HEK293 (cell line): ENCODE measurements at regions not wholly inside any gene's neighbourhood (a gene's known extent, or its start where the extent isn't known, plus 50 kb on each side); places are given as distances from the start of the nearest gene placed in this dataset.

Experiments
- CTCF ChIA-PET: fragments of 350-600 bp; formaldehyde crosslinking; extraction: SDS; loops from one replicate; lab custom pipeline; 2021; ENCODE audit warnings: antibody characterized with exemption; lab: Yijun Ruan, JAX
- POLR2A ChIA-PET: fragments of 300-600 bp; formaldehyde crosslinking; extraction: SDS; loops from one replicate; lab custom pipeline; 2020; ENCODE audit warnings: antibody characterized with exemption, inconsistent platforms; lab: Yijun Ruan, JAX
- H3K27ac ChIP-seq: fragments of 200-500 bp; sonication (Bioruptor generic); 2 replicates; pipeline ENCODE4 v1.5.1; 2014; ENCODE audit warnings: low read depth, low read length, control low read depth, inconsistent platforms; ENCODE audit errors: extremely low read depth
- H3K36me3 ChIP-seq, 2 experiments: fragments of 200-500 bp in 1 of 2; sonication (Bioruptor generic) in 1 of 2; 1 replicate in 1 of 2; 2 replicates in 1 of 2; pipeline ENCODE4 v1.5.1; 2014 to 2017; ENCODE audit warnings: inconsistent platforms in 2 of 2, low read length in 2 of 2; ENCODE audit not compliant: control insufficient read depth in 2 of 2, insufficient read depth in 1 of 2
- H3K4me1 ChIP-seq: fragments of 200-500 bp; sonication (Bioruptor generic); 2 replicates; pipeline ENCODE4 v1.5.1; 2014; ENCODE audit warnings: mild to moderate bottlenecking, low read length, inconsistent platforms; ENCODE audit not compliant: control insufficient read depth, insufficient read depth
- H3K4me3 ChIP-seq: 2 replicates; pipeline ENCODE4 v1.5.1; 2011; ENCODE audit warnings: low read depth, mild to moderate bottlenecking, control low read depth, low read length, moderate library complexity
- H3K9me3 ChIP-seq: fragments of 200-500 bp; sonication (Bioruptor generic); 2 replicates; pipeline ENCODE4 v1.5.1; 2014; ENCODE audit warnings: low read depth, low read length, inconsistent platforms; ENCODE audit not compliant: control insufficient read depth, insufficient read depth
- CTCF ChIP-seq: fragments of 450-650 bp; formaldehyde crosslinking; IDR thresholded peaks from 2 replicates; pipeline ENCODE4 v1.5.1; 2016; ENCODE audit warnings: missing biosample characterization, missing genetic modification characterization
- KLF9 ChIP-seq: fragments of 450-650 bp; formaldehyde crosslinking; IDR thresholded peaks from 2 replicates; pipeline ENCODE4 v1.5.1; 2016; ENCODE audit warnings: missing biosample characterization, missing genetic modification characterization, low read depth
- PRDM10 ChIP-seq: fragments of 450-650 bp; formaldehyde crosslinking; IDR thresholded peaks from 2 replicates; pipeline ENCODE4 v1.5.1; 2016; ENCODE audit warnings: missing biosample characterization, missing genetic modification characterization
- ZFHX2 ChIP-seq: fragments of 450-650 bp; formaldehyde crosslinking; conservative IDR thresholded peaks from 2 replicates; pipeline ENCODE4 v1.5.1; 2016; ENCODE audit warnings: missing biosample characterization, missing genetic modification characterization
- ZNF10 ChIP-seq: fragments of 450-650 bp; formaldehyde crosslinking; IDR thresholded peaks from 2 replicates; pipeline ENCODE4 v1.5.1; 2017; ENCODE audit warnings: missing biosample characterization, missing genetic modification characterization
- ZNF112 ChIP-seq: fragments of 450-650 bp; formaldehyde crosslinking; IDR thresholded peaks from 2 replicates; pipeline ENCODE4 v1.5.0; 2017; ENCODE audit warnings: missing biosample characterization, missing genetic modification characterization
- ZNF184 ChIP-seq: fragments of 450-650 bp; IDR thresholded peaks from 2 replicates; pipeline ENCODE4 v1.5.1; 2018; ENCODE audit warnings: missing biosample characterization, mild to moderate bottlenecking, missing genetic modification characterization
- ZNF654 ChIP-seq: fragments of 450-650 bp; formaldehyde crosslinking; IDR thresholded peaks from 2 replicates; pipeline ENCODE4 v1.5.1; 2016; ENCODE audit warnings: low read depth, missing biosample characterization, missing genetic modification characterization
- ZNF664 ChIP-seq: fragments of 450-650 bp; formaldehyde crosslinking; IDR thresholded peaks from 2 replicates; pipeline ENCODE4 v1.5.1; 2016; ENCODE audit warnings: missing biosample characterization, missing genetic modification characterization
- ZNF747 ChIP-seq: fragments of 450-650 bp; formaldehyde crosslinking; IDR thresholded peaks from 2 replicates; pipeline ENCODE4 v1.5.1; 2016; ENCODE audit warnings: missing biosample characterization, missing genetic modification characterization
- ZNF792 ChIP-seq: fragments of 450-650 bp; formaldehyde crosslinking; IDR thresholded peaks from 2 replicates; pipeline ENCODE4 v1.5.1; 2016; ENCODE audit warnings: missing biosample characterization, missing genetic modification characterization
- ZNF837 ChIP-seq: fragments of 450-650 bp; formaldehyde crosslinking; IDR thresholded peaks from 2 replicates; pipeline ENCODE4 v1.5.1; 2016; ENCODE audit warnings: missing biosample characterization, missing genetic modification characterization
- TF ChIP-seq, protein P1 (sequence below): fragments of 450-650 bp; formaldehyde crosslinking; IDR thresholded peaks from 2 replicates; pipeline ENCODE4 v1.5.1; 2016; ENCODE audit warnings: missing biosample characterization, missing genetic modification characterization
- TF ChIP-seq, protein P2 (sequence below): fragments of 450-650 bp; formaldehyde crosslinking; IDR thresholded peaks from 2 replicates; pipeline ENCODE4 v1.5.1; 2016; ENCODE audit warnings: missing biosample characterization, missing genetic modification characterization
- TF ChIP-seq, protein P3 (sequence below): fragments of 450-650 bp; formaldehyde crosslinking; IDR thresholded peaks from 2 replicates; pipeline ENCODE4 v1.5.1; 2016; ENCODE audit warnings: missing biosample characterization, missing genetic modification characterization

- TF ChIP-seq PRDM10 (tag by site-specific recombination): no peak
These were observed 477.4 kb upstream of the CCL2 start (continued) for GRCh38 chr17:33777674-33778073.

DNA sequence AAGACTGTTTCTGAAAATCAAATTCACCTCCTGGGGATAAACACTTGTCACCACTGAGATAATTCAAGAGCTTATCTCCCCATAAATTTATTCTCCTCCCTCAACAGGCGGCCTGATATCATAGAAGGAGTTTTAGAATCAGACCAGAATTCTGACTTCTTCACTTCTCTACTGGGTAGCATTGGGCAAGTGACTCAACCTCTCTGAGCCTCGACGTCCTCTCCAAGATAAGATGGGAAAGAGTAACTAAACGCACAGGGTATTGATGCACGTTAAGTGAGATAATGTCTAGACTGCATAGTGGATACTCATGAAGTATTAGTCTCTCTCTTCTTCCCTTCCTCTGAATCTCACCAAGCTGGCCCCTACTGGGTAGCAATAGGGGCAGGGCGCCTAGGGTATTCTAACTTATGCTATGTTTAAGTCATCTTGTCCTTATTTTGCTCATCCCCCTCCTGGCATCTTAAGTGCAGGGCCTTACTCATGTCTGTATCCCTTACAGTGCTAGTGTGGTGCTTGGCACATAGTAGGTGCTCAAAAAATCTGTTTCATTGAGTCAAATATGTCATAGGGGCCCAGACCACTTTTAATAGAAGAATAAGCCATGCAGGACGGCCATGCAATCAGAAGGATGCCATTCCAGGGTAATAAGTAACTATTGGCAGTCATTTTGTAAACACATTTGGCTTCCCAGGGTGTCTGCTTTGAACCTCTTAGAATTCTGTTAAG, 476.4 kb upstream of the CCL2 start:
- no peaks in the 10 kb centered on the region for H3K36me3 ChIP-seq
- POLR2A ChIA-PET: no interaction called here
- TF ChIP-seq ZNF664 (tag by site-specific recombination) (peak; percentile 19; the same call in 1 of the 2 replicates), ZNF747 (tag by site-specific recombination) (no peak)
- no peaks in the 10 kb centered on the region for H3K9me3 ChIP-seq
- CTCF ChIA-PET: interaction anchor here (0.6 to 5.0 kb wide), 39 partner anchors 8 to 583 kb away, joined by 3 to 52 read pairs (median 4); no protein-coding TSS in a partner anchor
- no peak overlapping the region for H3K27ac ChIP-seq
- H3K4me3 ChIP-seq: no peak overlapping the region
- H3K4me1 ChIP-seq: no peaks in the 10 kb centered on the region

- Histone ChIP-seq H3K36me3 (no peaks in the 10 kb centered on the region), H3K4me1 (no peaks in the 10 kb centered on the region), H3K4me3 (no peak overlapping the region), H3K9me3 (no peaks in the 10 kb centered on the region), H3K27ac (no peak overlapping the region)
- TF ChIP-seq ZNF10 (tag by site-specific recombination): no peak
- TF ChIP-seq ZNF654 (tag by site-specific recombination): peak; percentile 52
- TF ChIP-seq, protein P1, sequence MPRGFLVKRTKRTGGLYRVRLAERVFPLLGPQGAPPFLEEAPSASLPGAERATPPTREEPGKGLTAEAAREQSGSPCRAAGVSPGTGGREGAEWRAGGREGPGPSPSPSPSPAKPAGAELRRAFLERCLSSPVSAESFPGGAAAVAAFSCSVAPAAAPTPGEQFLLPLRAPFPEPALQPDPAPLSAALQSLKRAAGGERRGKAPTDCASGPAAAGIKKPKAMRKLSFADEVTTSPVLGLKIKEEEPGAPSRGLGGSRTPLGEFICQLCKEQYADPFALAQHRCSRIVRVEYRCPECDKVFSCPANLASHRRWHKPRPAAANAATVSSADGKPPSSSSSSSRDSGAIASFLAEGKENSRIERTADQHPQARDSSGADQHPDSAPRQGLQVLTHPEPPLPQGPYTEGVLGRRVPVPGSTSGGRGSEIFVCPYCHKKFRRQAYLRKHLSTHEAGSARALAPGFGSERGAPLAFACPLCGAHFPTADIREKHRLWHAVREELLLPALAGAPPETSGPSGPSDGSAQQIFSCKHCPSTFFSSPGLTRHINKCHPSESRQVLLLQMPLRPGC (tag by site-specific recombination): no peak
- 0 out of 2 replicates have a peak, but pooled peaks have one; percentile 23 for TF ChIP-seq CTCF
- no peak for TF ChIP-seq ZNF837 (tag by site-specific recombination)
- TF ChIP-seq KLF9: no peak
- TF ChIP-seq, protein P2, sequence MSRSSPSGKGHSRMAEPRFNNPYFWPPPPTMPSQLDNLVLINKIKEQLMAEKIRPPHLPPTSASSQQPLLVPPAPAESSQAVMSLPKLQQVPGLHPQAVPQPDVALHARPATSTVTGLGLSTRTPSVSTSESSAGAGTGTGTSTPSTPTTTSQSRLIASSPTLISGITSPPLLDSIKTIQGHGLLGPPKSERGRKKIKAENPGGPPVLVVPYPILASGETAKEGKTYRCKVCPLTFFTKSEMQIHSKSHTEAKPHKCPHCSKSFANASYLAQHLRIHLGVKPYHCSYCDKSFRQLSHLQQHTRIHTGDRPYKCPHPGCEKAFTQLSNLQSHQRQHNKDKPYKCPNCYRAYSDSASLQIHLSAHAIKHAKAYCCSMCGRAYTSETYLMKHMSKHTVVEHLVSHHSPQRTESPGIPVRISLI (tag by site-specific recombination): peak; percentile 48; the same call in 1 of the 2 replicates
- CTCF ChIA-PET: interaction anchor here (0.5 to 5.0 kb wide), 49 partner anchors 11 to 843 kb away, joined by 3 to 52 read pairs (median 3); no protein-coding TSS in a partner anchor
- POLR2A ChIA-PET: no interaction called here
These were observed 475.9 kb upstream of the CCL2 start for GRCh38 chr17:33779234-33779591.

DNA sequence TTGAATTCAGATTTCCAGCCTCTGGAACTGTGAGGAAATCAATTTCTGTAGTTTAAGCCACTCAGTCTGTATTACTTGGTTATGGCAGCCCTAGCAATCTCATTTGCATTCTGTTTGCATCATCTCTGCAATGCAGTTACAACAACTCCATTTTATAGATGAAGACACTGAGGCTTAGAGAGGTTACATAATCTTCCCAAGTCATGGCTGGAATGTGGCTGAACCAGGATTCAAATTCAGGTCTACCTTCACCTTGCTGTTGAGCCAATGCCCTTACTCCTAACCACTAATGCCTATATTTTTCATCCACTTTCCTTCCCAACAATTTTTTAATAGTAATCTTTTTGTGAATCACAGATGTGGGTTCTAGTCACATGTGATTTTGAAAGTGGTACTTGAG, 469.8 kb upstream of the CCL2 start:
- Histone ChIP-seq H3K27ac (no peak overlapping the region), H3K9me3 (no peaks in the 10 kb centered on the region), H3K36me3 (no peaks in the 10 kb centered on the region), H3K4me3 (no peak overlapping the region), H3K4me1 (no peaks in the 10 kb centered on the region)
- POLR2A ChIA-PET: no interaction called here
- CTCF ChIA-PET: no interaction called here
- TF ChIP-seq ZFHX2 (tag by site-specific recombination) (no peak), ZNF792 (tag by site-specific recombination) (no peak), ZNF10 (tag by site-specific recombination) (no peak), ZNF184 (no peak), ZNF112 (tag by site-specific recombination) (no peak)
- TF ChIP-seq, protein P3, sequence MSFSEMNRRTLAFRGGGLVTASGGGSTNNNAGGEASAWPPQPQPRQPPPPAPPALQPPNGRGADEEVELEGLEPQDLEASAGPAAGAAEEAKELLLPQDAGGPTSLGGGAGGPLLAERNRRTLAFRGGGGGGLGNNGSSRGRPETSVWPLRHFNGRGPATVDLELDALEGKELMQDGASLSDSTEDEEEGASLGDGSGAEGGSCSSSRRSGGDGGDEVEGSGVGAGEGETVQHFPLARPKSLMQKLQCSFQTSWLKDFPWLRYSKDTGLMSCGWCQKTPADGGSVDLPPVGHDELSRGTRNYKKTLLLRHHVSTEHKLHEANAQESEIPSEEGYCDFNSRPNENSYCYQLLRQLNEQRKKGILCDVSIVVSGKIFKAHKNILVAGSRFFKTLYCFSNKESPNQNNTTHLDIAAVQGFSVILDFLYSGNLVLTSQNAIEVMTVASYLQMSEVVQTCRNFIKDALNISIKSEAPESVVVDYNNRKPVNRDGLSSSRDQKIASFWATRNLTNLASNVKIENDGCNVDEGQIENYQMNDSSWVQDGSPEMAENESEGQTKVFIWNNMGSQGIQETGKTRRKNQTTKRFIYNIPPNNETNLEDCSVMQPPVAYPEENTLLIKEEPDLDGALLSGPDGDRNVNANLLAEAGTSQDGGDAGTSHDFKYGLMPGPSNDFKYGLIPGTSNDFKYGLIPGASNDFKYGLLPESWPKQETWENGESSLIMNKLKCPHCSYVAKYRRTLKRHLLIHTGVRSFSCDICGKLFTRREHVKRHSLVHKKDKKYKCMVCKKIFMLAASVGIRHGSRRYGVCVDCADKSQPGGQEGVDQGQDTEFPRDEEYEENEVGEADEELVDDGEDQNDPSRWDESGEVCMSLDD (tag by site-specific recombination): no peak
- TF ChIP-seq, protein P1 (tag by site-specific recombination): no peak
